NCI-H524 treated with DMSO at 0.1 percent for 48 hours (cell line): ENCODE measurements at regions not wholly inside any gene's neighbourhood (a gene's known extent, or its start where the extent isn't known, plus 50 kb on each side); places are given as distances from the start of the nearest gene placed in this dataset.

Experiments used
- DNase-seq: peaks from one replicate; lab custom pipeline; 2025; lab: John Stamatoyannopoulos, UW

DNA sequence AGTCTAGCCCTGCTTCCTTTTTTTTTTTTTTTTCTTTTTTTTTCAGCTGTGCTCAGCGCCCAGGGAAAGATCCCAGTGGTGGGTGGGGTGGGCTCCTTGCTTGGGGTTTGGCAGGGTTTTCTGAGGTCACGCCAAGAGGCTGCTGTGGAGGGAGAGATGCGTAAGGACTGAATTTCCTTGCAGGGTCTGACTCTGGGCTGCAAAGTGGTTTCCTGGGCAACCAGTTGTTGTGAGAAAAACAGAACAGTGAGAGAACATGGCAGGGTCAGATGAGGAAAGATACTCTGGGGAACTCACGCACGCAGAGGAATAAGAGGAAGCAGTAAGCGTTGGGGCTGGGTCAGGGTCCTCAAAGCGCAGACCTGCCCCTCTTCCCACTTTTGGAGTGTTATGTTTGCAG, 119.5 kb downstream of the IRF8 start:
- DNase-seq, result no peak

DNA sequence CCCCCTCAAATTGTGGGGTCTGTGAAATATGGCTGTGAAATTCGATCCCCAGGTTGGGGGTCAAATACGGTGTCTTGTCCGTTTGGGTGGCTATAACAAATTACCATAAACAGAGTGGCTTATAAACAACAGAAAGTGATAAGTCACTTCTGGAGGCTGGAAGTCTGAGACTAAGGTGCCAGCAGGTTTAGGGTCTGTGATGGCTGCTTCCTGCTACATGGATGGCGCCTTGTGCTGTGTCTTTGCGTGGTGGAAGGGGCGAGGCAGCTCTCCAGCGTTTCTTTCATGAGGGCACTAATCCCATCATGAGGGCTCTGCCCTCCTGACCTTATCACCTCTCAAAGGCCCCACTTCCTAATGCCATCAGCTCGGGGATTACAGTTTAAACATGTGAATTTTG, 120.0 kb downstream of the IRF8 start:
- no peak for DNase-seq

DNA sequence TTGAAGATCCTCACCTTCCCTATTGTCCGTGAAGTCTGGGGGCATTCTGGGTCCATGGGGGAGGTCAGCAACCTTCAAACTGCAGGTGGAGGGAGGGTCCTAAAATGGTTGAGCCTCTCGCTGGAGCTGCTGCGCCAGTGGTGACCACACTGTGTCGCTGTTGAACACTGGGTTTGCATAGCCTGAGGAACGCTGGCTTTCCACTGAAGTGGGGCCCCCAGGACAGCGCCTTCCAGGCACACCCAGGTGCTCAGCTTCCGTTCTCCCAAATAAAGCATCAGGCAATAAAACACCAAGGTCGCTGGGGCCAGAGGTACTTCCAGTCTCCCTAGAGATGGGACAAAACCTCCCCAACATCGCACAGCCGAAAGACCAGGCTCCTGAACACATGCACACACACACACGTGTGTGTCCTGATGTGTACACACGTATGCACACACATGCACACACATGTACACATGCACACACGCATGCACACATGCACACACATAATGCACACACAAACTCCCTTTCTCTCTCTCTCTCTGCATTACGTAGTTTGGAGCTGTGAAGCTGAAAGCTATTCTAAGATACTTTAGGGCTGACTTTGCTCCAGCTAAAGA, 120.6 kb downstream of the IRF8 start:
- no peak for DNase-seq

DNA sequence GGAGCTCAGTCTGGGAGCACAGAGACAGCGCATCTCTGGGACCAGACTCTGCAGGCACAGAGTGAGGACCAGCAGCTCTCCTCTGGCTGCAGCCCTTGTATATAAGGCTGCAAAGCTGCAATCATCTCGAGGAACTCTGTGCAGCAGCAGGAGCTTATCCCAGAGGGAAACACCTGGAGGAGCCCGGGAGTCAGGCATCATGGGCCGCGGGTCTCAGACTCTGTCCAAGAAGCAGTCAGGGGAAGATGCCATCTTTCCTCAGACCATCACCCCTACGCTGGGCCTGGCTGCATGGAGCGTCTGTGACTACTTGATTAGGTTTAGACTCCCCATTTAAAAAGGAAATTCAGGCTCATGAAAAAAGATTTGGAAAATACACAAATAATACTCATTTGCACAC, 122.0 kb downstream of the IRF8 start:
- no peak for DNase-seq

DNA sequence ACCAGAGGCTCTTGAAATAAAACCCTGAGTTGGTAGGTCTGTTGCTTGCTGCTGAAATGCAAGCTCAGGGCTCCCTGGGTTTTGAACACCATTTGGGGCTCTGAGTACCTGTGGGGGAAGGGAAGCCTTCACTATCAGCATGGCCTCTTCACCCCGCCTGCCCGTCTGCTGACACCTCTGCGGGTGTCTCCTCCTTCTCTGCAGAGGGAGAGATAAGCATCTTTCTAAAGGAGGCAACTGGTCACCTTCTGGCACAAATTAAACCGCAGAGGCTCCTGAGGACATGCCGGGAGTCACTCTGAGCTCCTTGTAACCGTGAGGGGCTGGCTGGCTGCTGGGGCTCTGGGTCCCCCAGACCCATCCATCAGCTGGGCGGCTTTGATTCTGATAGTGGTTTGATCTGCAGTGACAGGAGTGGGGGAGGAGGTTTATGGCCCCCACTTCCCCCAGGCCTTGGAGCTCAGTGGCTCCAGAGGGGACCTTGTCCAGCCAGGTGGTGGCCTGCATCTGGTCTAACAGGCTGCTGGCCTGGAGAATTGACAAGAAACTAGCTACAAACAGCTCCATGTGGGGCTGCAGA, 123.5 kb downstream of the IRF8 start:
- no peak for DNase-seq

DNA sequence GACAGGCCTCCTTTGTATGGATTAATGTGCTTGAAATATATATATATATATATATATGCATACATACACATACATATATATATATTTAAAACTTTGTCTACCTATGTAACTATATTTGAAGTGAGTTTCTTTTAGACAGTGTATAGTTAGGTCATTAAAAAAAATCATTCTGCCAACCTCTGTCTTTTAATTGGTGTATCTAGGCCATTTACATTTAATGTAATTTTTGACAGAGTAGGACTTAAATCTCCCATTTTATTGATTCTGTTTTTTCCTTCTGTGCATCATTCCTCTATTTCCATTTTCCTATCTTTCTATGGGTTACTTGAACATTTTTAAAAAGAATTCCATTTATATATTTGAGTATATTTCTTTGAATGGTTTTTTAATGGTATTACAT, 125.2 kb downstream of the IRF8 start:
- no peak for DNase-seq

DNA sequence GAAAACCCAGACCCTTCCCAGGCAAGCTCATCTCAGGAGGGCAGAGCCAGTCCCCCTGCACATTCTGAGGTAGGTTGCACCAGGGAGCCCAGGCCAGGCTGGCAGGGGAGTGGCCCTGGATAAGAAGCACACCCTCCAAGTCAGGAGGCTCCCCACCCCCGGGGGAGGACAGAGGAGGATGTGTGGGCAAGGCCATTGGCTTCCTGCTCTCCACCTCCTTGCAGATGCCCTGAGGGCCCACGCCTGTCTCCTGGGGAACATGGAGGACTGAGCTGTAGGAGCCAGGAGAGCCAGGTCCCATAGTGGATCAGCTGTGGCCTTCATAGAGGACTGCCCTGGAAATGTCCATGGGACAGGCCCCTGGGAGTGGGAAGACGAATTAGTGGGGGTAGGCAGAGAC, 126.7 kb downstream of the IRF8 start:
- DNase-seq, result no peak

DNA sequence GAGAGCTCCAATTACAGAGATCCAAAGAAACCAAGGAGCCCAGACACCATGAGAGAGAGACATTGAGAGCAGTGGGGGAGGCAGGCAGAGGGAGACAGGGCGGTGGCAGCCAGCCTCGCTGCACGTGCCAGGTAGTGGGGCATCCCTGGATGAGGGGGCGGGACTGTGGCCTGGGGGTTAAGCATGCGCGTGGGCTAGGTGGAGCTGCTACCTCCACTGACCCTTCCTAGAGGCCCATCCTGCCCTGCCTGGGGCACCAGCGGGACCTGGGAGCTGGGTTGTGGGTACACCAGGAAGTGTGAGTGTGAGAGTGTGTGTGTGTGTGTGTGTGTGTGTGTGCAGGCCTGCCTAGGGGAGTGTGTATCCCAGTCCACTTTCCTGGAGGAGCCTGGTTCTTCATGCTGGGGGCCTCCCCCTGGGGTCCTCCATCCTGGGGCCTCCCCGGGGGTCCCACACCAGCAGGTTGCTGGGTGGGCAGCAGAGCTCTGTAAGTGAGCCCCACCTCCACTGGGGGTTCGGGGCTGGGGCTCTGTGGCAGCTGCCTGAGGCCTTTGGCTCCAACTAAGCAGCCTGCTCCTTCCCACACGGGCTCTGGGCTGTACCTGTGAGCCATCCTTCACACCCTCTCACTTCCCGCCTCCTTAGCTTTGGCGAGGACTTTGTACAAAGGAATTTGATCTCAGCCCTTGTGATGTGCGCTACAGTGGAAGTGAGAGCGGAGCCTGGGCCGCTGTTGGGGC, 127.4 kb downstream of the IRF8 start:
- DNase-seq, result no peak

DNA sequence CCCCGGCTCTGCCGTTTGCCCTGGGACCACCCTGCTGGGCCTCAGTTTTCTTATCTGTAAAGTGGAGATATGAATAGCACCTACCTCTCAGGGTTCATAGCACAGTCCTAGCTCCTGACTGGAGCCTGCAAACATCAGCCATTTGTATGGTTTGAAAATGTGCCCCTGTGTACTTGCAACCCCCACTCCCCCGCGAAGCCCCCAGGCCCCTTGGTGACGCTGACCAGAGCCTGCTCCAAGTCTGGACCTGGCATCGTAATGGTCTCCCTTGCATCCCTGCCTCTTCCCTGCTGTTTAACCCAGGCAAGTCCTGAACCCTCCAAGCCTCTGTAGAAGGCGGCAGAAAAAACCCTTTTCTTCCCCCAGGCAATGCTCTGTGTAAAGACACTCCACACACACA, 128.0 kb downstream of the IRF8 start:
- no peak for DNase-seq

DNA sequence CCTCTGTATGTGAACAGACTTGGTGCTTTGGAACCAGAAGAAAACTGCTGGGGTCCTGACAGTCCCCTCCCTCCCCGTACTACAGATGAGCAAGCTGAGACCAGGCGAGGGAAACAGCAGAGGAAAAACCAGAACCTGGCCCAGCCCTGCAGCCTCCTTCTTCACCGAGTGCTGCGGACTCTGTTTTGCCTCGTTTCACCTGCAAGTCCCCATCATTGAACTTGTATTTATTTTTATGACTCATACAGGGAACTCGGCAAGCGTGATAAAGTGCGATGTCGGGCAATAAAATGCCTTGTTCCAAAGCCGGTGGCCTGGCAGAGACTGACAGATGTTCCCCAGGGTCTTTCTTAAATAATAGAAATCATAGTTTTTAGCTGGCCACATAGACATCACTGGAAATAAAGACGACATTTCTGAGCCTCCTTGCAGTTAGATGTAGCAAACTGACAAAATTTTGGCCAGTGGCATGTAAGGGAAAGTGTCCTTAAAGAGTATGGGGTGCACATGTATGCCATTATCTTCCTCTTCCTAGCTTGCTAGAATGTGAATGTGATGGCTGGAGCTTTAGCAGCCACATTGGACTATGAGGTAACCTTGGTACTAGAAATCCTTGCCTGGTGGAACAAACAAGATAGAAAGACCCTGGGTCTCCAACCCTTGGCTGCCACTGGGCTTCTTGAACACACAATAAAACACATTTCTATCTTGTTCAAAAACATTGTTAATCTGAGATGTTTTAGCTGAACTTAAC, 128.6 kb downstream of the IRF8 start:
- no peak for DNase-seq

DNA sequence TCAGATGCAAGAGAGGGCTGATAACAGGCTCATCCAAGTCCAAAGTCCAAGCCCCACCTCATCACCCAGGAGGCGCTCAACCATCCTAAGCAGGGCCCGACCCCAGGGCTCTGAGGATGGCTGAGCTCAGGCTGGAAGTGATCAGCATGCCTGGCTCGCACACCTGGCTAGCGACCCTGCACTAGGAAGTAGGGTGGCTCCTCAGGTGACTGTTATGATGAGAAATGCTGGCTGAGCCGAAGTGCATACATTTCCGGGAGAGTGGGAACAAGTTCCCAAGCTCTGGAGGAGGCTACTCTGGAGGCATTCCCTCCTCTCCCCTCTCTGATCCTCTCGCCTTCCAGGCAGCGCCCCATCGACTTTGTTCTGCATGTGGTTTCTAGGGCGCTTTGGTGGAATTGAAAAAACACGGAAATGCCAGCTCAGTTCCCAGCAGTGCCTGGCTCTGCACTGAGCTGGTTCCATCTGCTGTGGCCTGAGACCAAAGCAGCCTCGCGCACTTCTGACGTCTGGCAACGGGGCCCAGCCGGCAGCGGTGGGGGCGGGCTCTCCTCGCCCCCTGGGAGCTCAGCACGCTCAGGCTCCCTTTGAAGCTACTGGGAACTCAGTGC, 130.3 kb downstream of the IRF8 start:
- no peak for DNase-seq

DNA sequence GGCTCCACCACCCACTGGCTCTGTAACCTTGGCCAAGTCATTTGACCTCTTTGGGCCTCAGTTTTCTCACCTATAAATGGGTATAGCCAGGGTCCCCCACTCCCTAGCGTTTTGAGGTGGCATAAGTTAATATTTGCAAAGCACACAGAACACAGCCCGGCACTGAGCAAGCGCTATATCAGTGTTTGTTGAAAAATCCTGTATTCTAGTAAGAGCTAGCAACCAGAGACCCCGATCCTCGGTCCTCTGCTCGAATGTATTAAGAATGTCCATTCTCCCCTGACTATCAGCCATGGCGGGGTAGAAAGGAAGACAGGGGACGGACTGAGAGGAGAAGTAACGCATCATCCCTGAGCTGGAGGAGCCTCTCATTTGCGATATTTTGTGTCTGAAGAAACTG, 131.2 kb downstream of the IRF8 start:
- DNase-seq, result no peak

DNA sequence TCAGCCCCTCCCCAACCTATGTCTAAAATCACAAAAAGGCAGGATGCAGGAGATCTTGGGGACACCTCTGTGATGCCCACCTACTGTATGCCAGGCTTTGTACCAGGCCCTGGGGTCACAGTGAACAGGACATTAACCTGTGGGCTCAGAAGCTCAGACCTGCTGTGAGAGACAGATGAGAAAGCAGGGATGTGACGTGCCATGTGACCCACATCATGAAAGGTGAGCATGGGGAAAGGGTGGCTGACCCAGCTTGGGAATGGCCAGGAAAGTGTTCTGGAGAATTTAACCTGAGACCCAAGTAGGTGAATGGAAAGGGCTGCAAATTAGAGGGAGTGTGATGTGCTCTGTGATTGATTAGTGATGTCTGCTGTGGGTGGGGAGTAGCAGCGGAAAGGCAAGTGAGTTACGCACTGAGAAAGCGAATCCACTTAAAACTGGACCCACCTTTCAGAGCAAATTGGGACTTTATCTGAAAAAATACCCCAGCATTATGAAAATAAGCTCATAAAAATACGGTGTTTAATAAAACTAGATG, 132.2 kb downstream of the IRF8 start:
- DNase-seq, result no peak

DNA sequence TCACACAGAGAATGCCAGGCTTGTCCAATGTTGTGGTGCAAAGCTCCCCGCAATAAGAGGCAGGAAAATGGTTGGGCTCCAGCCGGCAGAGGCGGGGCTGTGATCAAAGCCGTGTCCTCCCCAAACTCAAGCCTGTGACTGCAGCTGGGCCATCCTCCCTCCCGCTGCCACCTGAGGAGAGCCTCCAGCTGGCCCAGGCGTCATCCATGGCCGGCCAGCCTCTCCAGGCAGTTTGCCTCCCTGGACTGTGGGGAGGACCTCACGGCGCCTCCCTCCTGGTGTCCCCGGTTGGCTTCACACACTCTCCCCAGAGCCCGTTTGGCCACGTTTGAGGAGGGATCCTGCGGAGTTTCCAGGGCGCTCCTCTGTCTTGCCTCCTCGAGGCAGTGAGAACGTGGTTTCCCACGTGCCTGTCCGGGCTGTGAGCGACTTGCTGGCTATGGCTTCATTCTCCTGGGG, 134.1 kb downstream of the IRF8 start:
- DNase-seq, result no peak

DNA sequence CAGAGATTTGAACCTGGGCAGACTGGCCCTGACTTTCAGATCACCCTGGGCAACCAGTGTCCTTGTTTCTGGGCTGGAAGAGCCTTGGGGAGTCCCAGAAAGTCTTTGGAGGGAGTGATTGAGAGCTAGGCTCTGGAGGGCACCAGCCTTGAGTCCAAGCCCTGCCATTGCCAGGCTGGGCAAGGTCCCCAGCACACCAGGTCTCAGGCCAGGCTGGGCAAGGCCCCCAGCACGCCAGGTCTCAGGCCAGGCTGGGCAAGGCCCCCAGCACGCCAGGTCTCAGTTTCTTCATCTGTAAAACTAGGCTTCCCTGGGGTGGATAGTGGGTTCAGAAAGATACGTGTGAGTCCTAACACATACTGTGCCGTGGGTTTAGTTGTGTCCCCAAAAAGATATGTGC, 135.0 kb downstream of the IRF8 start:
- DNase-seq, result no peak

DNA sequence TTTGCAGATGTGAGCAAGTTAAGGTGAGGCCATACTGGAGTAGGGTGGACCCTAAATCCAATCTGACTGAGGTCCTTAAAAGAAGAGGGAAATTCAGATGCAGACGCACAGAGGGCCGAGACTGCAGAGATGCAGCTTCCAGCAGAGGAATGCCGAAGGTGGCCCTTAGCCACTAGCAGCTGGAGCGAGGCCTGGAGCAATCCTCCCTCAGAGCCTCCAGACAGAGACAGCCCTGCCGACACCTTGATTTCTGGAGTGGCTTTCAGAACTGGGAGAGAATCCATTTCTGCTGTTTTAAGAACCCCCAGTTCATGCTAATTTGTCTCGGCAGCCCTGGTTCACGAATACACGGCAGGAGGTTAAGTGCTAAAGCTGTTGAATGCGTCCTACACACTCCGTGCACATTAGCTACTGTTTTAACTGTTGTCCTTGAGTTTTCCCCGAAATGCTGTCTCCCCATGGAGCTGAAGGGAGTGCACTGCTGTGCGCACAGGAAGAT, 135.5 kb downstream of the IRF8 start:
- no peak for DNase-seq

DNA sequence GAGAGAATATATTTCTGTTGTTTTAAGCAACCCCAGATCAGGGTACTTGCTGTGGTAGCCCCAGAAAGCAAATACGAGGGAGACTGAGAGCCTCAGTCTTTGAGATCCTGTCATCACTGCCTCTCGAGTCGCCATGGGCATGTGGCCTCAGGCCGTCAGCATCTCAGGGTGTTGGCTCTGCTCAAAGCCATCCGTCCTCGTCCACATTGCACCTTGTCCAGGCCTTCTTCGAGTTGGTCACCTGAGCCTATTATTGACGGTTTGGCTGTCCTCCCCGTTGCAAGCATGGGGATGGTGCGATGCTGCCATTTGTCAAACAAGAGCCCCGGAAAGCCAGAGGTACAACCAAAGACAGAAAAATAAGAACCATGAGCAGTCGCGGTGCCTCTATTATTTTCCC, 136.9 kb downstream of the IRF8 start:
- no peak for DNase-seq

DNA sequence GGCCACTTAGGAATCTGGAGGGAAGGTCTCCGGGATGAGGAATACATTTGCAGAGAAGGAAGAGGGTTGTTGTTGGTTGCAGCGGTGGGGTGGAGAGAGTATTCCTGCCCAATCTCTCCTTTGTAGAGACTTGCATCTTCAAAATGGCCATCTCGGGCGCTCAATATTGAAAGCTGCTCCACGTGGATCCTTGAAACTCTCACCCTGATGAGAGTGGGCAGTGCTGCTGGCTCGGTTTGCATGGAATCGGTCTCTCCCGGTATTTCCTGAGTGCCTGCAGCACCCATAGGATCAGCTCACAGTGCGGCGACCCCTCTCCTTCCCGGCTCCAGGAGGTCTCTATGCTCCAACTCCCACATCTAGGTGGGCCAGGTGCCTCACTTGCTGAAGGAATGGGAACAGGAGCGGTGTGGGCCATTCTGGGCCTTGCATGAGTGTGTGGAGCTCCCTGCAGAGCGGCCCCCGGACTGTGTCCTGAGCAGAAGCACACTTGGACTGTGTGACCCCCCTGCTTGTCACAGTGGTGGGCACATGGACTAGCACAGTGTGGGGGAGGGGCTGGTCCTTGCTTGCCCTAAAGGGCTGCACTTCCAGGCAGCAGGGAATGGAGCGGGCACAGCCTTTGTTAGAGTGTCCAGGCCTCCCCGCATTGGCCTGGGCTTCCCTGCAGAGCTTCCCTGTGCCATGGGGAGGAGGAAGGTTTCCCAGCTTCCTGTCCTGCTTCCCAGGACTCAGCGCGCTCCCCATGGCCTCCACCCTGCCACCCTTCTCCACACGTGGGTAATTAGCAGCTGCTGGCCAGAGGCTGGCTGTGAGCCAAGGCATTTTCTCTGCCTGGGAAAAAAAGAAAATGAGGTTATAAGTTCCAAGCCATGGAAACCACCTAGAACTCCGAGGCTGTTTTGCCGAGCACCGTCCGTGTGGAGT, 139.3 kb downstream of the IRF8 start:
- DNase-seq, result no peak

DNA sequence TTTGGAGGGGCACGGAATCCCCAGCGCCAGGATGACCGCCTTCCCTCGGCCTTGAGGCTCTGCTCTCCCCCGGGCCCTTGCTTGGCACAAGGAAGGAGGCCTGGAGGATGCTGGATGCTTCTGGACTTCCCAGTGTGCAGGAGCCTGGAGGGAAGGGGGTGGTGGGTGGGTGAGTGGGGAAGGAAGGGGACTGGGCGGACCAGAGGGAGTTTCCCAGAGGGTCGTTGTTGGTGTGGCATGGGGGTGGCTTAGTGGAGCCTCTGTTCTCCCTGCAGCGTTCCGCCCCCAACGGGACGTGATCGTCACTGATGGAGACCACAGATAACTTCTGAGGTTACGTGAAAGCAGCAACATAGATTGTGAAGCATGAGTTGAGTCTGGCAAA, 140.0 kb downstream of the IRF8 start:
- DNase-seq, result no peak

DNA sequence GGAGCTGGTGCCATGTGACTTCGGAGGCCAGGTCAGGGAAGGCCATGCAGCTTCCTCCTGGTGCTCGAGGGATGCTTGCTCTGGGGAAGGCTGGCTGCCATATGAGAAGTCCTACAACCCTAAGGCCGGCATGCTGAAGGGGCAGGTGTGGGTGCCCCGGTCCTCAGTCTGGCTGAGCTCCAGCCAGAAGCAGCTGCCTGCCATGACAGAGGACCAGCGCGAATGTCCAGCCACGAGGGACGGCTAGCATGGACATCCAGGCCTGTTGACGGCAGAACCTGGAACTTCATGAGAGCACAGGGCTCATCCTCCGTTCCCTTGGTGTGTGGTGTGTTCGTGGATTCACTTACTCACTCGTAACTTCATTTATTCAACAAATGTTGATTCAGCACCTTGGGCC, 140.6 kb downstream of the IRF8 start:
- no peak for DNase-seq

DNA sequence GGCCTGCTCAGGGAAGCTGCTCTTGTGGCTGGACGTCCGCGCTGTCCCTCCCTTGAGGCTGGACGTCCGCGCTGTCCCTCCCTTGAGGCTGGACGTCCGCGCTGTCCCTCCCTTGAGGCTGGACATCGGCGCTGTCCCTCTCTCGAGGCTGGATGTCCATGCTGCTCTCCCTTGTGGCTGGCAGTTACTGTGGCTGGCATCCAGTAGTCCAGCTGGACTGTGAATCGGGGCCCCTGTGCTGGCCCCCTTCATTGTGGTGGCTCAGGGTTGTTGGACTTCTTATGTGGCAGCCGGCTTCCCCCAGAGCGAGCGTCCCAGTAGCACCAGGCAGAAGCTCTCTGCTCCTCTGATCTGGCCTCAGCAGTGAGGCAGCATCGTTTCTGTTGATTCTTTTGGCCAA, 141.5 kb downstream of the IRF8 start:
- DNase-seq, result no peak
